DMS 273 (cell line): ENCODE measurements at regions not wholly inside any gene's neighbourhood (a gene's known extent, or its start where the extent isn't known, plus 50 kb on each side); places are given as distances from the start of the nearest gene placed in this dataset.
"Not testable (repeated sequence)": the region's sequence is repeated elsewhere in the genome, so short reads cannot be mapped to it uniquely, and the experiment has no call there.

Experiments used
- DNase-seq: peaks from one replicate; lab custom pipeline; 2025; ENCODE audit not compliant: unreplicated experiment; lab: John Stamatoyannopoulos, UW

DNA sequence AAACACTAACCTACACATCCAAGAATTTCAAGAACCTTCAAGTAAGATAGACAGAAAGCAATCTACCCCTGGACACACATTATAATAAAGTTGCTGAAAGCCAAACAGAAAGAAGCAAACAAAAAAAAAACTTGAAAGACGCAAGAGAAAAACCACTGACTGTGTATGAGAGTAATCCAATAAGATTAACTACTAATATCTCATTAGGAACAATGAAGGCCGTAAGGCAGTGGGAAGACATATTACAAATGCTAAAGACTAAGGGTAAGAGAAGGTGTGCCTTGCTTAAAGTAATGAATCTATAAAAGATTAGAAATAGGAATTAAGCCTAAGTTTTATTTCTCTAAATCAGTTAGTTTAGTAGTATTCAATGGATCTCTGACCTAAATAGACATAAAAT lies 1109.1 kb downstream of the JRKL start:
- DNase-seq, result no peak

DNA sequence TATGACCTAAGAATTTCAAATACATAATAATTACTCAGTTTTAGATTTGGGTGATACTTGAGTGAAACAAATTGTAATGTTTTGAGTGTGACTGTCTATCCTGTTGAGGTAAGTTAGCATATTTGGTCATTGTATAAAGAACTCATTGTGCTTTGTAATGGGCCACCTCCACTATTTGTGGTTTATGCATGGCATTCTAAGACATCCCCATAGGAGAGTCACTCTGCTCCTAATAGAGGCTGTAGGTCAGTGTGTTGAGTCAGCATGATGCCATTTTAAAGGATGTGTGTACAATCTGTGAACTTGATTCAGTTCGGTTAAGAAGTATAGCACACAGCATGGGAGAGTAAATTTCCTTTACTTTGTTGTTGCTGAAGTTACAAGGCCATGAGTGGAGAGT lies 1112.4 kb downstream of the JRKL start:
- DNase-seq, result no peak

DNA sequence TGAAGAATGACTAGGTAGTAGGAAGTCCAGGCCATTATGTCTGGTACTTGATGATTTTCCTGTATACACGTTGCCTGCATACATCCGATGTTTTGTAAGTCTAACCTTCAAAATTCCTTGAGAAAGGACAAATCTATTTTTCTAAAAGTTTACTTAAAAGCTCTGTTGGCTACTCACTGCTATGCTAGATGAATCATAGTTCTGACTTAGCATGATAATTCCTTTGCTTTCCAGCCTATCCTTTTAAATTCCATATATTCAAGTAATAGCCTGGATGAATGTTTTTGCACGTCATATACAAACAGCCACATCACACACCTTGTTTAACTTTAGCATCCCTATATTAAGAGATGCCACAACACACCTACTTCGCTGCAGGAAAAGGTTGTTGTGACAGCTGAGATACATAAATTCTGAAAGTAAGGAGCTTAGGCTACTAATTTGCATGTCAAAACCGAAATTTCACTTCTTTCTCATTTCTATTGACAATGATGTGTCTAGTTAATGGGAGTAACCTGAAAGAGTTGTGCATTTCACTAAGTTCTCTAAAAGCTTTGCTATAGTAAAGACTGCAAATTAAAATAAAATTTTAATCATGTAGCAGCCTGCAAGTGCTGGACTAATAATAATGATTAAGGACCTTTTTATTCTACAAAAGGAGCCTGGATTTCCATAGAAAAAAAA lies 1116.4 kb downstream of the JRKL start:
- no peak for DNase-seq

DNA sequence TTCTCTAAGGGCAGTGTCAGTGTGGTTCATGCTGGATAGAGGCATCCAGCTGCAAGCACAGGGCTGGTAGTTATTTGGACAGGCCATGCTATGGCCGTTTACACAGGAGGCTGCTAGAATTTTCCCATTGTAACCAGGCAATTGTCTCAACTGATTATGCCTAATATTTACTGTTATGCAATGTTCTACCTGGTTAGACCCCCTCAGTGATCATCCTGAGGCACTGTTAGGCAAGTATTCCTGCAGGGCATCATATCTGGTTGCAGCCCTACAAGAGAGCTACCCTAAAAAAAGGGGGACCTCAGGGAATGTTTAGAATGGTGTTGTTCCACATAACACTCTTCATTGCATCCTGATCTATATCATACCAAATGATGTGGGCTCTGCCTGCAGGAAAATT lies 1124.6 kb downstream of the JRKL start:
- DNase-seq, result no peak

DNA sequence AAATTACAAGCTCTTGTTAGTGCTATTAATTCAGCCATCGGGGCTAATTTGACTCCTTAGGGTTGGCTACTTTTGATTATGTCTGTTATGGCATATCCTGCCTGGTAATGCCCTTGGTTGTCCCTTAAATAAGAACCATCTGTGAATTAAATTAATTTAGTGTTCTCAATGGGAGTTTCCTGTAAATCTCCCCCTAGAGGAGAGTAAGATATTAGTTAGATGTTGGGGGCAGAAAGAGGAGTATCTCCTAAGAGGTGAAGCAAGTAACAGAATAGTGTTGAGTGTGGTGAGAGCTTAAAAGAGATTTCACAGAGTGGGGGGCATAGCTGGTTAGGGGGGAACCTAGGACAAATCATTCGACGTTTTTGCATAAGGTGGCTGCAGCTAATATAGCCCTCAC lies 1126.9 kb downstream of the JRKL start:
- no peak for DNase-seq

DNA sequence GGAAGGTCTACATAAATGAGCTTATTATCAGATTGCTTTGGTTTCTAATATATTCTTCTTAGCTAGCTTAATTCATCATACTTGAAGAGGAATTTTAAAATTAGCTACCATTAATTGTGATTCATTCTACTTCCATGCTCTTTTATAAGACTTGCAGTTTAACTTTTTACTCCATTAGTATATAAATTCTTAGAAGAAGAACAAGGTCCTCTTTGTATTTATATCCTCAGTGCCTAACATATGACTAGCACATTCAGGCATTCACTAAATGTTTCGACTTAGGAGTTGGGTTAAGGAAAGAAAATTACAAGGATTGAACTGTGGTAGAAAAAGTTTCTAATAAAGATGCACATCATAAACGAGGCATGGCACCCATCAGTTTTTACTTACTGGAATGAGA lies 1135.5 kb downstream of the JRKL start:
- no peak for DNase-seq

DNA sequence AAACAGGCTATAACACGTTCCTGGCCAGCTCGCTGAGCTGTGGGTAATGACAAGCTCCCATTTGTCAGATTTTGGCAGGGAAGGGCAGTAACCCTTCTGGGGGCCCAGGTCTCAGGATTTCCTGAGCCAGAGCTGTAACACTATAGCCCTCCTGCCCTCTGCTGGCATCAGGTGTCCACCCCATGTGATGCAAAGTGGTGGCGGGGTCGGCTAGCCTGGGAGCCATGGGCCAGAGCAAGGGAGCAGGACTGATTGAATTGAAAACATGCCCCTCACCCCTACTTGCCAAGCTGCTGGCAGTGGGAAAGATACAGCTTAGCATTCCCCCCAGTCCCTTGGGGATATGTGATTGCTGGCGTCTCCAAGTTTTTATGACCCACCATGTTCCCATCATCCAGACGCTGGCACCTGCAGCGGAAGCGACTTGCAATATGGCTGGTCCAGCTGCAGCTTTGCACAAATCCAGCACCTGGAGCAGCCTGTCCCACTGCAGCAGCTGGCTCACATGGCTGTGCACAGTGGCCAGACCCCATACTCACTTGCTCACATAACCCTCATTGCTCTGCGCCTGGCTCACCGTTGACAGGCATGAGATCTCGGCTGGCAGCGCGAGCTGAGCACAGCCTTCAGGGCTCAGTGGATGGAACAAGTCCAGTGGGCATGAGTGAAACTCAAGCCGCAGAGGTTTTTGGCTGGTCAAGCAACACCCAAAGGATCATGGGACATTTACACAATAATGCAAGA lies 1147.8 kb downstream of the JRKL start:
- DNase-seq, result no peak

DNA sequence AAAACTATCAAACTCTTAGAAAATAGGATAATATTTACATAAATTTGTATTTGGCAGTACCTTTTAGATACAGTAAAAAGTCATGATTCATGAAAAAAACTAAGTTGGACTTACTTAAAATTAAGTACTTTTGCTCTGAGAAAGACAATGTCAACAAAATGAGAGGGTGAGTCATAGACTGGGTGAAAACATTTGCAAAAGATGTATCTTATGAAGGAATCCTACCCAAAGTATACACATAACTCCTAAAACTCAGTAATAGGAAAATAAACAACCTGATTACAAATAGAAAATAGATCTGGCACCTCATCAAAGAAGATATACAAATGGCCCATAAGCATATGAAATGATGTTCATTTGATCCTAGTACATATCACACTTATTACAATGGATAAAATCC lies 1154.6 kb downstream of the JRKL start:
- DNase-seq, result no peak

DNA sequence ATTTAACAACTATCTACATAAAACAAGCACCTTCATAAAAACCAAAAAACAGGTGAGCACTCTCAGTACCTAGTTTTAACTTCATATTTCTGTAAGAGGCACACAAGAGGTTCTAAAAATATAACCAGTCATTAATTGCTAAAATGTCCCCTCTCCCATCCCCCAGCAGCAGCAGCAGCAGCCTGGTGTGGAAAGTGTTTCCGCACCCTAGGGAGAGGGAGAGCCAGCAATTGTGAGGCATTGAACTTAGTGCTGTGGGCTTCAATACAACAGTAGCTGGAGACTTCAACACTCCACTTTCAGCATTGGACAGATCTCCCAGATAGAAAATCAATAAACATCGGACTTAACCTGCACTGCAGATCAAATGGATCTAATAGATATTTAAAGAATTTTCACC lies 1158.5 kb downstream of the JRKL start:
- no peak for DNase-seq

DNA sequence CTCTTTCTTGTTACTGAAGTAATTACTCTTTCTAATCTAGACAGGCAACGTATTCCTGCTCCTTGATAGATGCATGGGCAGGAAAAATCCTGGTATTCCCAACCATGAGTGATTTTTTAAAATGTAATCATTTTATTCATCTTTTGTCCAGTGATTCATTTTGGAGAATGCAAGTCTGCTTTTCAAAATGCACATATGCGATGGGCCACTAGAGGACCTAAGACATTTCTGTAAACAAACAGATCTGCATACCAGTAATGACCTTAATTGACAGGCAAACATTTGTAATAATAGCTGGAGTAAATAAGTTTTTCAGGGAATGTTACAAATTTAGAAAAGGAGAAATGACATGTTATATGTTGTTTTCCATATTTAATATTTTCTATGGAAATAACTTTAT lies 1167.6 kb downstream of the JRKL start:
- DNase-seq, result peak; percentile 1

DNA sequence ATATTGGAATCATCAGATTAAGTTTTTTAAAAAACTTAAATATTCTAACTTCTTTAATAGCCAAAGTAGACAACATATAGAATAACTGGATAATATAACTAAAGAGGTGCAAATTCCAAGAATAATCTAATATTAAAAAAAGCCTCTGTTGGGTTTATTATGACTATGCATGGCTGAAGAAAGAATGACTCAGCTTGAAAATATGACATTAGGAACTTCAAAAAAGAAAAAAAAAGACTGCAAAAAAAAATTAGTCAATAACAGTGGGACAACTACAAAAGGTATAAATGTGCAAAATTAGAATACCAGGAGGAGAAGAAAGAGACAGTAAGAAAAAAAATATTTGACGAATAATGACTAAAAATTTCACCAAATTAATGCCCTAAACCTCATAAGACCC lies 1178.0 kb downstream of the JRKL start:
- DNase-seq, result no peak

DNA sequence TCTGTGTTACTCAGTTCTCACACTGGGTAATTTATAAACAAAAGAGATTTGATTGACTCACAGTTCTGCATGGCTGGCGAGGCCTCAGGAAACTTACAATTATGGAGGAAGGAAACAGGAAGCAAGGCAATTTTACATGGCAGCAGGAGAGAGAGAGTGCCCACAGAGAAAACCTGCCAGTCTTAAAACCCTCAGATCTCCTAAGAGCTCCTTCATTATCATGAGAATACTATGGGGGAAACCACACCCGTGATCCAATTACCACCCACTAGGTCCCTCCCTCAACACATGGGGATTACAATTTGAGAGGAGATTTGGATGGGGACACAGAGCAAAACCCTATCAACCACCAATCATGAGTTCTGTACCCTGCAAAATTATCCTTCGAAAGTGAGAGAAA lies 1180.8 kb downstream of the JRKL start:
- DNase-seq, result no peak

DNA sequence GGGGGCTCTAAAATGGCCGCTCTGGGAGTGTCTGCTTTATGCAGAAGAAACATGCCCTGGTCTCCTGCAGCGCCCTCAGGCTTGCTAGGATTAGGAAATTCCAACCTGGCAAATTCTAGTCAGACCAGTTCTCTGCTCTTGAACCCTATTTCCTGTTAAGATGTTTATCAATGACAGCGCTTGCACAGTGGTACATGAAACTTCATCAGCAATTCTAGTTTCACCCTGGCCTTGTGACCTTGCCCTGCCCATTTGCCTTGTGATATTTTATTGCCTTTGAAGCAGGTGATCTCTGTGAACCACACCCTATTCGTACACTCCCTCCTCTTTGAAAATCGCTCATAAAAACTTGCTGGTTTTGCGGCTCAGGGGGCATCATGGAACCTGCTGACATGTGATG lies 1184.0 kb downstream of the JRKL start:
- not testable (repeated sequence) for DNase-seq

DNA sequence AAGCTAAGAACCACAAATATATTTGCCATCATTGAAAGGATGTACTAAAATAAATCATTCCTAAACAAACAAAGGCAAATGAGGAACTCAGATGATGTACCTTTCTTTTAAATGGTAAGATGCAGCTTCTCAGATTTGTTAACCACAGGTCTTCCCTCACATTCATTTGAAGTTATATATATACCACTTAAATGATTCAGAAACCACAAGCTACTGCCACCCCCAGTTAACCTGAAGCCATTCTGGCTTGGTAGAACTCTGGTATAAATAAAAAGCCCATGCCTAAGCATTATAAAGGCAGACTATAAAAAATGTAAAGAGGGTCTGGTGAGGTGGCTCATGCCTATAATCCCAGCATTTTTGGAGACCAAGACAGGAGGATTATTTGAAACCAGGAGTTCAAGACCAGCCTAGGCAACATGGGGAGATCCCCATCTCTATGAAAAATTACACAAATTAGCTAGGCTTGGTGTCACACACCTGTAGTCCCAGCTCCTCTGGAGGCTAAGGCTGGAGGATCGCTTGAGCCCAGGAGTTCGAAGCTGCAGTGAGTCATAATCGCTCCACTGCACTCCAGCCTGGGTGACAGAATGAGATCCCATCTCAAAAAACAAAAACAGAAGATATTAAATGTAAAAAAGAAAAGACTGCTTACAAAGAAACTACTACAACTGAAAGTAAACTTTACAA lies 1185.3 kb downstream of the JRKL start:
- no peak for DNase-seq

DNA sequence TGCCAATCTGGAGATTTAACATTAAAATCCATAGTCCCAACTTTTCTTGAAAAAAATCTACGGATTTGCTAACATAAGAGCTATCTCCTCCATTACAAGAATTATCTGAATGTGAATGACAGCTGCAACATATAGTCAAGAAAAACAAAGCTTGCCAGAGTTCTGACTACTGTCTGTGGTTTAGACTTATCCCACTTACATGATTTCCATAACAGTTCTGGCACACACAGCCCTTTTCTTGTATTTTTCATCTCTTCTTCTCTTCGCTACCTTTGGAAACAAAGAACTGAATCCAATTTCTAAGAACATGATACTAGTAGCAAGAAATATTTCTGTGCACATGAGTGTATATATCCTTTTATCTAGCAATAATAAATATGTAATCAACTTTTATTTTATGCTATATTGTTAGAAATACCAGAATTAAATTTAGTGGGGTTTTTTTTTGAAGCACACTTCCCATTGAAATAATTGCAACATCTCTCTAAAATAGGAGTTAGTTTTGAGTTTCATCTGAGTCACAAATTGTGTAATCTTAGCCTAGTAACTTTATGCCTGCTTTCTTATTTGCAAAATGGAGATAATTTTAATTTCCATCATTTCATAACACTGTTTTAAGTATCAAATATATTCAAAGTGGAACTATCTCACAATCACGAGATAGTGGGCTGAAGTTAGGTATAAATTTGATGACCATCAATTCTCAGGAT lies 1217.6 kb downstream of the JRKL start:
- DNase-seq, result no peak

DNA sequence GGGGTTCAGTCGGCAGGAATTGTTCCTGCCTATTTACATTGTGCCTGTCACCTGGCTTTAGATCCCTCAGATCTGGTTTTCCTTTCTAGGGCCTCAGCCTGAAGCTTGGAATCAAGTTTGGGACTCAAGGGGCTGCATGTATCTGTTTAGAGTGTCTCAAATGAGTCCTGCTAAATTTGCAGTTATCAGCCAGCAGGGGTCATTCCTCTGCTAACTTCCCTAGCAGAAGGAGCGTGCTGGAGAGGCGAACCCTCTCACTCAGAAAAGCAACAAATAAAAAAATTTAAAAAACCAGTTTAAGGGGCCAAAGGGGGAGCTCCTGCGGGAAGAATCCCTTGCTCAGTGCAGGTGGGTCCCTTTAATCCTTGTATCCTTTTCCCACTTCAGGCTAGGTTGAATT lies 1220.2 kb downstream of the JRKL start:
- peak; percentile 3 for DNase-seq

DNA sequence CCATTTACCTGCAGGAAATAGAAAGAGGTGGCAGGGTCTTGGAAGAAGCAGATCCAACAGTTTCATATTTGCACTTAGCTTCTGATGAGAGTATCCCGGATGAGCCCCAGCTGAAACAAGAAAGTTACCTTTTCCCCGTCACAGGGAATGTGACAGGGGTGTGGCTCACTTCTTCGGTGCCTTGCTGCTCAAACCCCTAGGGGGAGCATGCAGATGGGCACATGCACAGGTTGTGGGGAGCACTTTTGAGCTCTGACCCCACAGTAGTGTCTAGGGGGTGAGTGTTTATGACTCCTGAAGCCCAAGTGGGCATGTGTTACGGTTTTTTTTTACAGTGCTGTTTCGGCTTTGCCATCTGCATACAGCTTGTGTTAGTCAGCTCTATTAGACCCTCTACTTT lies 1221.0 kb downstream of the JRKL start:
- no peak for DNase-seq

DNA sequence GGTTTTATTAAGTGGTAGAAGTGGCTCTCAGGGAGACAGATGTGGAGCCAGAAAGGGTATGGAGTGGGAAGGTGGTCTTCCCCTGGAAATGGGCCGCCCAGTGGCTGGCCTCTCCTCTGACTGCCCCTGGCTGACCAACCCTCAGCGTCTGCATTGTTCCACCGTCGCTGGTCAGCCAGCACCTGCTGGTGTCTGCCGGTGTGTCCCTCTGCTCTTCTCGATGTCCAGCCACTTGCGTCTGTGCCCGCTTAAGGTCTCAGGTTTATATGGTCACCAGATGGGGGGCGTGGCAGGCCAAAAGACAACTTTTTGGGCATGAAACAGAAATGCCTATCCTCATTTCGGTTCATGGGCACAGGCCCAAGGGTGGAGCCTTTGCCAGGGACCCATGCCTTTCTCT lies 1221.5 kb downstream of the JRKL start:
- no peak for DNase-seq

DNA sequence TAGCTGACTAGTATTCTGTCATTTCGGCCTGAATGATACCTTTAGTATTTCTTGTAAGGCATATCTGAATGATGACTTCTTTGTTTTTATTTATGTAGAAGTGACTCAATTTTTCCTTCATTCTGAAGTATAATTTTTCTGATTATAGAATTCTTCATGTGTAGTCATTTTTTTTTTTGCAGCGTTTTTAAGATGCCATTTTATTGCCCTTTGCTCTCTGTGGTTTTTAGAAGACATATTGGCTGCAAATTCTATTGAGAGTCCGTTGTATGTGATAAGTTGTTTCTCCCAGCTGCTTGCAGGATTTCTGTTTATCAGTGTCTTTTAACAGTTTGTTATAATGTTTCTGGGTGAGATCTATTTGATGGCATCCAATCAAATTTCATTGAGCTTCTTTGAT lies 1224.8 kb downstream of the JRKL start:
- no peak for DNase-seq

DNA sequence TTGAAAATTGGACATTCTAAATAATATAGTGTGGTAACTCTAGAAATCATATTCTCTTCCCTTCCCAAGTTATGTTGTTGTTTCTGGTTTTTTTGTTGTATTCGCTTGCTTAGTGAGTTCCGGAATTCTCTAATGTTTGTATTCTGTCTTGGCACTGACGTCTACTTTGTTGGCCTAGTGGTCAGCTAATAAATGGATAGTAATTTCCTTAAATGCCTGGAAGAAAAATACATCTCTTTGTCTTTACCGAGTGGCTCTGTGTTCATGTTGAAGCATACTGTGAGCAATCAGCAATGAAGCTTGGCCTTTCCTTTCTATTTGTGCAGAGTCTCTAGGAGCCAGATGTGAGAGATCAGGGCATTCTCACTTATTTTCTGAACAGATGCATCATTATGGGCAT lies 1225.7 kb downstream of the JRKL start:
- no peak for DNase-seq

DNA sequence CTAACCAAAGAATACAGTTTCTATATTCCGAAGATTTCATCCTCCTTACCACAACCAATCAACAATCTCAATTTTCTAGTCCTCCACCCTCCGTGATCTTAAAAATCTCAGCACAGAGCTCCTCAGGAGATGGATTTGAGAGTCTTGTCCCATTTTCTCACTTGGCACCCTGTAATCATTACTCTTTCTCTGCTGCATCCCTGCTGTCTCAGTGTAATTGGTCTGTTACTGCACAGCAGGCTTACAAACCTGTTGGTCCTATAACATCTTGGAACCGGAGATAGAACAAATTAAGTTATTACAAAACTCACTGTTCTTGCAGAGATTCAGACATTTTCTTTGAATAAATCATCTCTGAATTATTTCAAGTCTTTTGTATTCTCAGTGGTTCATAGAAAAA lies 1227.2 kb downstream of the JRKL start:
- DNase-seq, result no peak

DNA sequence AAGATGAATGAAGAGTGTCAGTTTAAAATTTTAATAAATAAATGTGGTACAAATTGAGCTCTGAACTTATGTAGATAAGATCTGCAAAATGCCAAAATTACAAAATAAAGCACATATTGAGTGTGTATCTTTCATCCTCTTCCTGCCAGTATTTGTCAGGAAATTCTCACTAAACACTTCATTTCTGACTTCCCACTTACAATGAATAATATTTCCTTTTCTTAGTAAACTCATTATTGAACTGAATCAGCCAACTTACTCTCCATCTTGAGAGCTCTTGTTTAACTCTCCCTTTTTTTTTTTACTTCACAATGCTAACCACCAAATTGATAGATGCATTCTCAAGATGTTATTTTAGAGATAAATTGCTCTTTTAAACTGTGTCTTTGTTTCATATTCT lies 1230.2 kb downstream of the JRKL start:
- no peak for DNase-seq
